NCI-H526 treated with DMSO at 0.1 percent for 48 hours (cell line): ENCODE measurements at regions not wholly inside any gene's neighbourhood (a gene's known extent, or its start where the extent isn't known, plus 50 kb on each side); places are given as distances from the start of the nearest gene placed in this dataset.
"Not testable (repeated sequence)": the region's sequence is repeated elsewhere in the genome, so short reads cannot be mapped to it uniquely, and the experiment has no call there.

Experiments
- DNase-seq: peaks from one replicate; lab custom pipeline; 2025; lab: John Stamatoyannopoulos, UW

DNA sequence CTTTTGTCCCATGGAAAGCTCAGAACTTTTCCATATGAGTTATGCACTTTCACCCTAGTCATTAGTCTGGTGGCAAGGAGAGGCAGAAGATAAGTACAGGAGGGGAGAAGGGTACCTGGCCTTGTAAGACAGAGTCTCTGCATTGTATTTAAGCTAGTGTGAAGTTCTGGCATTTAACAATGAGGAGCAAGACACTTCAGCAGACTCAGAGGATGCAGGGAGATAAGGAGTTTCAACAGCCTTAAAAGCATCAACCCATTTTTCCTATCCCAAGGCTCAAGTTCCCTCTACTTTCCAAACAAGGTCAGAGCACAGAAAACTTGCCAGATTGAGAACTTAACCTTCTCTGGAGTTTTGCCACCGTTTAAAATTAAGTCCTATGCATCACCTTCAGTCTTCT is 348.2 kb upstream of the VRK2 start:
- DNase-seq: no peak

DNA sequence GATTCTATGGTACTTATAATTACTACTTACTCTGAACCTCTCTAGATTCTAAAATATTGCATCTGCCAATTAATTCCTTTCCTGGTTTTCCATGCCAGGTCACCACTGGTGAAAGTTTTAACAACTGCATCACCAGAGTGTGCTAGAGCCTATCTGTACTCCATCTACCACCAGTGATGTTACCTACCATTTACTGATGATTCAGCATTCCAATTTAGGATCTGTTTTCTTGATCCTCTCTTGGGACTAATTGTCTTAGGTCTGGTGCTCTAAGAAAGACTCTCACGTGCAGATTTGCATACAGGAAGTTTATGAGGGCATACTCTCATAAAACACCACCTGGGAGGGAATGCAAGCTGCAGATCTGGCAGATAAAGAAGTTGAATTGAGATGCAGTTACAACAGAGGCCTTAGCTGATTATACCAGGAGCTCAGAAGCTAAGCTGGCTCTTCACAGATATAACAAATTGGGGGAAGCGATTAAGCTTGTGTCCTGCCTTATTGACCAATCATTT is 347.6 kb upstream of the VRK2 start:
- peak; percentile 31 for DNase-seq

GRCh38 chr2:57701391-57701791 is 345.2 kb upstream of the VRK2 start:
- DNase-seq: no peak

DNA sequence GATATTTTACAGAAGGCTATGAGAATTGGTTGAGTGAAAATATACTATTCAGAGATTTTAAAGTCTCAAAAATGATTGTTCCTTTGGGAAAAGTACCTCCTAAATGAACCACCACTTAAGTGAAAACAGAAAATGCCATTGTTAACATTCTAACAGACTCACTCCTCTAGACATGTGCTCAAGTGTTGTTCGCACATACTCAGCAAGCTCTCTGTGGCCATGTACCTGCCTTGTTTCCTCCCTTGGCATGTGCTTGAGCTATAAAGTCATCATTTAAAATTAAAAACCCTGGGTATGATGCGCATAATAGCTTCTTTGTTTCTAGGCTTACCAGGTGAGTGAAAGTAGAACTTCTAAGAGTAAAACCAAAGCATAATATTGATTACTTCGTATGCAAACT is 343.2 kb upstream of the VRK2 start:
- no peak for DNase-seq

GRCh38 chr2:57707794-57708193 is 338.8 kb upstream of the VRK2 start:
- not testable (repeated sequence) for DNase-seq

DNA sequence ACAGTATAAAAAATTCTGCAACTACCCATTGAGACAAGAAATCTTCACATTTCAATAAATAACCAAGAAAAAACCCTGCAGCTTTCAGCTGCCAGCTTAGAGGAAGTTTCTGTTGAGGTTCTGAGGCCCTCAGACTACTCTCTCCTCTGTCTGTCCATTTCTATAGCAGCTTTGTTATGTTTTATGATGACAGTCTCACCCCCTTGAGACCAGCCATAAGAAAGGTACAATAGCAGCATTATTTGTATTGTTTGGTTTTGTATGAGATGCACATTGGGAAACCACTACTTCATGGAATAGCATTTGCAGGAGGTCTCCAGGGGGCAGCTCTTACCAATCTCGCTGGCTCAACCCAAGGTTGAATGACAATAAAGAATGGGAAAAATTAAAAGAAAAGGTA is 334.6 kb upstream of the VRK2 start:
- peak; percentile 69 for DNase-seq

GRCh38 chr2:57720728-57721627 is 325.6 kb upstream of the VRK2 start:
- DNase-seq: peak; percentile 82

- DNase-seq: peak; percentile 62
These were observed 321.2 kb upstream of the VRK2 start for GRCh38 chr2:57725337-57725947.

GRCh38 chr2:57726294-57726693 is 320.3 kb upstream of the VRK2 start:
- no peak for DNase-seq

GRCh38 chr2:57728691-57729090 is 317.9 kb upstream of the VRK2 start:
- no peak for DNase-seq

DNA sequence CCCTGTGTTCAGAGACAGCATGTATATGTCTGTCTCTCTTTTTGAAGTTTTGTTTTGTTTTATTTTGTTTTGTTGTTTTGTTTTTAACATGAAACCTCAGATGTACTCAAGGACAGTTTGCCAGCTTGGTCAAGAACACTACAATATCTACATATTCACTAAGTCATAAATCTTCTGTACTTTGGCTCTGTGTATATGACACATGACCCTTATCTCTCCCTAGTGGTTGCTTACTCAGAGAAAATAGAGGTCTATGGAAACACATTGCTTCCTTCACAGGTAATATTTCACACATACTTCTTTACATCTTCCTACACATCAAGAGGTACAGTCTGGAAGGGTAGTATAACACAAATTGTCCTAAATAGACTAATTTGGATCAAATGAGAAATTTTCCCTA is 312.6 kb upstream of the VRK2 start:
- no peak for DNase-seq

DNA sequence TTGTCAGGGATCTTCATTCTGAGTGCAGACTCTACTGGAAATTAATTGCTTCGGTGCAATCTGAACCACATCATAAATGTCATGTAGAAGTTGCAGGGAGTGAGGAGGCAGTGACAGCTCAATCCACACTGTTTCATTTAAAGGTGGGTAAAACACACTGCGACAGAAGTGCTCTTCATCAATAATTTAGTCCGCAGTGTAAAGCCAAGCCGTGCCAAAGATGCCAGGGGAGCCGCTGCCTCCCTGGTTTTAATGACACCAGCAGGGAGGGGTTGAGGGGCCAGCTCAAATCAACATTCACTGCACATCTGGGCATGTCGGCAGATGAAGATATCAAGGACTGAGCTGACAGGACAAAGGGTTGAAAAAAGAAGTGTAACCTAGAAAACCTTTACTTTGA is 305.7 kb upstream of the VRK2 start:
- DNase-seq: no peak

DNA sequence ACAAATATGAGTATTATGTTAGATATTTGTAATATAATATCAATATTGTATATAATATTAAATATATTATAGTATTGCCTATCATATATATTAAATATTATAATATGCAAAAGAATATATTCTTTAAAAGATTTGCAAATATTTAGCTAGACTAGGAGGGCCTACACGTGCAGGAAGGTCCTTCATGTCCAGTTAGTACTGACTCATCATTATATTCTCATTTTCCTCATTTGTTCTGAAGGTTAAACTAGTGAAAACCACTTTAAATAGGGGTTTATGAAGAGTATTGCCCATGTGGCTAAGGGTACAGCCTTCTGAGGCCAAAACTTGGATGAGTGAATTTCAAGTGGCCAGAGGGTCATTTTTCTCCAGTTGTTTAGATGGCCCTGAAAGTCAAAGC is 293.0 kb upstream of the VRK2 start:
- no peak for DNase-seq

GRCh38 chr2:57758686-57759085 is 287.9 kb upstream of the VRK2 start:
- no peak for DNase-seq

- DNase-seq: peak; percentile 93
These were observed 287.5 kb upstream of the VRK2 start for GRCh38 chr2:57759131-57759530.

- peak; percentile 87 for DNase-seq
These were observed 286.7 kb upstream of the VRK2 start for GRCh38 chr2:57759822-57760300.

DNA sequence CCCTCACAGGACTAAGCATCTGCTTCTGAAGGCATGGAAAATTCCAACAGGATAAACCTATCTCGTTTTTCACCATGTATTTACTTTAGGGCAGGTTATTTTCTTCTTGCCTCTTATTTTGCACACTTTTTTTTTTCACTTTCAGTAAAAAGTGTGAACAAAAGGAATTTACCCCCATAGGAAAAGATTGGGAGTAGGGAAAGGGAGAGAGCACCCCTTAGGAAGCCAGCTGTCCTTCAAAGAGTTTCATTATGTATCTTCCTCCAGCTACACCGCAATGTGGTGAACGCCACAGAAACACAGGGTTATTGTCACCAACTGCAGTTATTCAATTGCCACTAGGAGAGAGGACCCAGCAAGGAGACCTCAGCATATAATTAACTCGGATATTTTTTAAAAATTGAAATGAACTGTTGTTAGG is 286.2 kb upstream of the VRK2 start:
- peak; percentile 54 for DNase-seq

- peak; percentile 68 for DNase-seq
These were observed 269.7 kb upstream of the VRK2 start for GRCh38 chr2:57776916-57777315.

- DNase-seq: no peak
These were observed 264.0 kb upstream of the VRK2 start for GRCh38 chr2:57782587-57782986.

GRCh38 chr2:57793310-57793709 is 253.3 kb upstream of the VRK2 start:
- no peak for DNase-seq

GRCh38 chr2:57796527-57796926 is 250.1 kb upstream of the VRK2 start:
- no peak for DNase-seq

DNA sequence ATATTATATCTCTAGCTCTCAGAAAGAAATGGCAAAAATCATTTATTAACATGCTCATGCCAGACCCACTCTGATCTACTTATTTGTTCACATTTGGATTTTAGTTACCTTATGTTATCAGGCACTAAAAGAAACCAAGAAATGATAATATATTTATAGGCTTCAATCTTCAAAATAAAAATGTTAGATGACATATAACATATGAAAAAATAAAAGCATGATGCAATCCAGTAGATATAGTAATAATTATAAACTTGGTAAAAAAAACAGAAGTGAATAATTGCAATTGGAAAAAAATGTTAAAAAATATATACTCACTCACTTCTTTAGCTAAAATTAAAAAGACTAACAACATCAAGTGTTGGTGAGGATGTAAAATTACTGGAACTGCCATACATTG is 248.3 kb upstream of the VRK2 start:
- DNase-seq: no peak

GRCh38 chr2:57802243-57802642 is 244.4 kb upstream of the VRK2 start:
- no peak for DNase-seq
